ENCODE measurements at regions not wholly inside any gene's neighbourhood (a gene's known extent, or its start where the extent isn't known, plus 50 kb on each side); places are given as distances from the start of the nearest gene placed in this dataset.

DNA sequence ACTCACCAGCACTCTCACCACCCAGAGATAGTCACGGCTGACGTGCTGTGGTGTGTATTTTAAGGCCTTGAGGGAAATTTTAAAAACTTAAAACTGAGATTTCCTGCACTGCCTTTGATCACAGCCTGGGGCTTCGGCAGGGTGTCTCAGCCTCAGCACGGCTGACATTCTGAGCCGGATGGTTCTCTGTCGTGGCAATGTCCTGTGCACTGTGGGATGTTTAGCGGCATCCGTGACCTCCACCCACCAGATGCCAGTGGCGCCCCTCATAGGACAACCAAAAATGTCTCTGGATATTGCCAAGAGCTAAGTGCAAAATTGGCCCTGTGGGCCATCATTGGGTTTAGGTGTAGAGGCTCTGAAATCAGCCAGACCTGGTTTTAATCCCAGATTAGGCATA is 142.2 kb upstream of the KCNG1 start:
- no peak overlapping the region for H3K4me3 ChIP-seq (ENCODE audit: control insufficient read depth, low read depth, low read length)
- no peak for TF ChIP-seq CTCF (conservative IDR thresholded peaks at IDR 0.05; ENCODE audit: control insufficient read depth, insufficient read depth, low read depth, low read length)

GRCh38 chr20:51164731-51165130 is 141.8 kb upstream of the KCNG1 start:
- TF ChIP-seq CTCF (conservative IDR thresholded peaks at IDR 0.05; ENCODE audit: control insufficient read depth, insufficient read depth, low read depth, low read length), result no peak
- no peak for DNase-seq (ENCODE audit: low read depth)
- no peak overlapping the region for H3K4me3 ChIP-seq (ENCODE audit: control insufficient read depth, low read depth, low read length)

More for the DNA sequence above, 142.2 kb upstream of the KCNG1 start:
- no peak for DNase-seq (ENCODE audit: low read depth)

DNA sequence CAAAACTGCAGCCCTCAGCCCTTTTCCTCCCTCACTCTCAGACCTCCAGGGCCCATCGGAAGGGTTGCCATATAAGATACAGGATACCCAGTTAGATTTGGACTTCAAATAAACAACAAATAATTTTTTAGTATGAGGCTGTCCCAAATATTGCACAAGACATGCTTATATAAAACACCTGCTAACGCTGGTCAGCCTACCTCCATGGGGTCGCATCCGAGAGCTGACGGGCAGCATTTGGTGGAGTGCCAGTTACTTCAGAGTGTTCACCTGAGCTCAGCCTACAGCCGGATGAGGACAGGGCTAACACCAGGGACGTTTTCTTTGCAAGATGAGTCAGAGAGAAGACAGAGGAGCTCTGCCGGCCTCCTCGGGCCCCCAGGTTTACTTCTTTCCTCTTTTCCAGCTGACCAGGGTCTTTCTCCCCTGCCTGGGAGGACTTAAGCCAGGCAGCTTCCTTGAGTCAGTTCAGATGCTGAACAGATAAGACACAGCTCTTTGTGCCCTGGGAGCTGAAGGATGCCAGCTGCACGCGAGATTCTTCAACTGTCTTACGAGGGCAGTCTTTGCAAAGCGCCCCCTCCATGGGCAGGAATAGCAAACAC is 141.2 kb upstream of the KCNG1 start:
- no peak for TF ChIP-seq CTCF (conservative IDR thresholded peaks at IDR 0.05; ENCODE audit: control insufficient read depth, insufficient read depth, low read depth, low read length)
- H3K4me3 ChIP-seq (ENCODE audit: control insufficient read depth, low read depth, low read length), result no peak overlapping the region
- DNase-seq (ENCODE audit: low read depth), result no peak

GRCh38 chr20:51162015-51162414 is 139.1 kb upstream of the KCNG1 start:
- DNase-seq (ENCODE audit: low read depth), result no peak
- H3K4me3 ChIP-seq (ENCODE audit: control insufficient read depth, low read depth, low read length), result no peak overlapping the region
- no peak for TF ChIP-seq CTCF (conservative IDR thresholded peaks at IDR 0.05; ENCODE audit: control insufficient read depth, insufficient read depth, low read depth, low read length)

DNA sequence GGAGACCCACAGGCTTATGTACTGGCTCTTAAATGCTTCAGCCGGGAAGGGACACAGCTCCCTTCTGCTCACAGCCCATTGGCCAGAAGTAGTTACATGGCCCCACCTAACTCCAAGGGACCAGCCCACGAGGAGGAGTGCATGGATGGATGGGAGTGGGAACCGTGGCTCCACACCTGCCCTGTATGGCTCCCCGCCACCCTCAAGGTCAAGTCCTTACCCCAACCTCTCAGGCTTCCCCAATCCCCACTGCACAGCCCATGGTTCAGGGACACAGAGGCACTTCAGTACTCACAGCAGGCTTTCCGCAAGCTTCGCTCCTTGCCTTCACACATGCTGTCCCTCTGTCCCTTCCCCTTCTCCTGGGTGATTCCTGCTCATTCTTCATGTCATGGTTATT is 137.9 kb upstream of the KCNG1 start:
- DNase-seq (ENCODE audit: low read depth), result no peak
- no peak overlapping the region for H3K4me3 ChIP-seq (ENCODE audit: control insufficient read depth, low read depth, low read length)
- TF ChIP-seq CTCF (conservative IDR thresholded peaks at IDR 0.05; ENCODE audit: control insufficient read depth, insufficient read depth, low read depth, low read length), result no peak

DNA sequence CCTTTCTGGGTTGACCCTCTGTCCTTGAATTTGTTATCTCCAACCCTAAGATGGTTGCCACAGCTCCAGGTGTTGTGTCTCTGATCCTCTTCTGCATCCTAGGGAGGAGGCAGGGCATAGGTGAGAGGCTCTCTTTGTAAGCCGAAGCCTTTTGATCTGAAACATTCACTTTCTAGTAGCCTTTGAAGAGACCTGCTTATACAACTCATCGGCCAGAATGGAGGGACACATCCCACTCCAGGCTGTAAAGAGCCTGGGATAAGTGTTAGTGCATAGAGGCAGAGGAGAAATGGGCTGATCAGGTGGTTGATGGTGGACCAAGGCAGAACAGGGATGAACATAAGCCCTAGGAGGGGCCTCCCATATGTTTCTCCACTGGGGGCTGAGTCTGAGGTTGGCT is 137.1 kb upstream of the KCNG1 start:
- H3K4me3 ChIP-seq (ENCODE audit: control insufficient read depth, low read depth, low read length), result no peak overlapping the region
- no peak for DNase-seq (ENCODE audit: low read depth)
- TF ChIP-seq CTCF (conservative IDR thresholded peaks at IDR 0.05; ENCODE audit: control insufficient read depth, insufficient read depth, low read depth, low read length), result no peak

GRCh38 chr20:51159303-51159702 is 136.4 kb upstream of the KCNG1 start:
- no peak for DNase-seq (ENCODE audit: low read depth)
- TF ChIP-seq CTCF (conservative IDR thresholded peaks at IDR 0.05; ENCODE audit: control insufficient read depth, insufficient read depth, low read depth, low read length), result no peak
- H3K4me3 ChIP-seq (ENCODE audit: control insufficient read depth, low read depth, low read length), result no peak overlapping the region
